ENCODE measurements at regions not wholly inside any gene's neighbourhood (a gene's known extent, or its start where the extent isn't known, plus 50 kb on each side); places are given as distances from the start of the nearest gene placed in this dataset.

DNA sequence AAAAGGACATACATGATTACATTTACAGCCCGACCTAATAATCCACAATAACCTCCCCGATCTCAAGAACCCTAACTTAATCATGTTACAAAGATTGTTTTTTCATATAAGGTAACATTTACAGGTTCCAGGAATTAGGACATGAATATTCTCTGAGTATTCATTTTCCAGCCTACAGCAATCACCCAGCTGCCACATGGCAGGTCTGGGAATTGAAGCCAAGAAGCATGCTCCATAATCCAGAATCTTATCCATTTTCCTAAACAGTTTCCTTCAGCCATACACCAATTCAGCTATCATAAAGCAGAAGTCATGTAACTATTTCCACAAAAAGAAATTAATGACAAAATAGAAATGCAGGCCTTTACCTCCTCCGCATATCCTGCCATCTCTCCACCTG is 163.4 kb downstream of the CAAP1 start:
- TF ChIP-seq POLR2A (IDR thresholded peaks at IDR 0.05): no peak
- TF ChIP-seq, protein P1, sequence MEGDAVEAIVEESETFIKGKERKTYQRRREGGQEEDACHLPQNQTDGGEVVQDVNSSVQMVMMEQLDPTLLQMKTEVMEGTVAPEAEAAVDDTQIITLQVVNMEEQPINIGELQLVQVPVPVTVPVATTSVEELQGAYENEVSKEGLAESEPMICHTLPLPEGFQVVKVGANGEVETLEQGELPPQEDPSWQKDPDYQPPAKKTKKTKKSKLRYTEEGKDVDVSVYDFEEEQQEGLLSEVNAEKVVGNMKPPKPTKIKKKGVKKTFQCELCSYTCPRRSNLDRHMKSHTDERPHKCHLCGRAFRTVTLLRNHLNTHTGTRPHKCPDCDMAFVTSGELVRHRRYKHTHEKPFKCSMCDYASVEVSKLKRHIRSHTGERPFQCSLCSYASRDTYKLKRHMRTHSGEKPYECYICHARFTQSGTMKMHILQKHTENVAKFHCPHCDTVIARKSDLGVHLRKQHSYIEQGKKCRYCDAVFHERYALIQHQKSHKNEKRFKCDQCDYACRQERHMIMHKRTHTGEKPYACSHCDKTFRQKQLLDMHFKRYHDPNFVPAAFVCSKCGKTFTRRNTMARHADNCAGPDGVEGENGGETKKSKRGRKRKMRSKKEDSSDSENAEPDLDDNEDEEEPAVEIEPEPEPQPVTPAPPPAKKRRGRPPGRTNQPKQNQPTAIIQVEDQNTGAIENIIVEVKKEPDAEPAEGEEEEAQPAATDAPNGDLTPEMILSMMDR (IDR thresholded peaks at IDR 0.05): no peak
